Transverse colon (tissue), 4 donors: ENCODE measurements at regions not wholly inside any gene's neighbourhood (a gene's known extent, or its start where the extent isn't known, plus 50 kb on each side); places are given as distances from the start of the nearest gene placed in this dataset.

Source experiments
- EP300 ChIP-seq: sonication (generic); formaldehyde crosslinking; IDR thresholded peaks from one replicate; pipeline ENCODE4 v1.6.1; 2017; ENCODE audit warnings: antibody characterized with exemption, low read depth
- POLR2A ChIP-seq: fragments of 450-650 bp; IDR thresholded peaks from one replicate; pipeline ENCODE4 v1.6.1; 2016; ENCODE audit warnings: antibody characterized with exemption, mild to moderate bottlenecking, moderate library complexity
- POLR2AphosphoS5 ChIP-seq, 3 donors: sonication (generic); formaldehyde crosslinking; IDR thresholded peaks; one replicate each; pipeline ENCODE4 v1.6.1; 2016; ENCODE audit warnings: antibody characterized with exemption in 3 of 3
- TF ChIP-seq, protein P1 (sequence below), 5 experiments: fragments of 200-600 bp in 3 of 5; fragments of 450-650 bp in 2 of 5; sonication (generic) in 3 of 5; IDR thresholded peaks; 1 replicate in 2 of 5; 2 replicates in 3 of 5; pipeline ENCODE4 v1.5.1; 2016 to 2017; ENCODE audit warnings: antibody characterized with exemption in 5 of 5, inconsistent platforms in 3 of 5, mild to moderate bottlenecking in 2 of 5, moderate library complexity in 1 of 5

DNA sequence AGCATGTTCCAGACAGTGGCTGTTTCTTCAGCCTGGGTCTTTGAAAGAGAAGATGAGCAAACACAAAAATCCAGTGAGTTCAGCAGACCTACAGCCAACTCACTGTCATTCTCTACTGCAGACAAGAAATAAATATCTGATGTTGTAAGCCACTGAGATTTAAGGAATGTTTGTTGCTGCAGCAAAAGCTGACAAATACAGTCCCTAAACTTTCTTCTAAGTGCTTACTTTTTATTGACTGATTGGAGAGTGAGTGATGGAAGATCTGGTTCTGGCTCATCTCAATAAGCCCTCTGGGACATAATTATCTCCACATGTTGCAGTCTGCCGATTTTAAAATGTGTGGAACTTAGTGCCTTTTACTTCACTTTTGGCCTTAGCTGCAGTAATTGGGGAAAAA is 69.9 kb upstream of the LMNB1 start:
- TF ChIP-seq, protein P1, sequence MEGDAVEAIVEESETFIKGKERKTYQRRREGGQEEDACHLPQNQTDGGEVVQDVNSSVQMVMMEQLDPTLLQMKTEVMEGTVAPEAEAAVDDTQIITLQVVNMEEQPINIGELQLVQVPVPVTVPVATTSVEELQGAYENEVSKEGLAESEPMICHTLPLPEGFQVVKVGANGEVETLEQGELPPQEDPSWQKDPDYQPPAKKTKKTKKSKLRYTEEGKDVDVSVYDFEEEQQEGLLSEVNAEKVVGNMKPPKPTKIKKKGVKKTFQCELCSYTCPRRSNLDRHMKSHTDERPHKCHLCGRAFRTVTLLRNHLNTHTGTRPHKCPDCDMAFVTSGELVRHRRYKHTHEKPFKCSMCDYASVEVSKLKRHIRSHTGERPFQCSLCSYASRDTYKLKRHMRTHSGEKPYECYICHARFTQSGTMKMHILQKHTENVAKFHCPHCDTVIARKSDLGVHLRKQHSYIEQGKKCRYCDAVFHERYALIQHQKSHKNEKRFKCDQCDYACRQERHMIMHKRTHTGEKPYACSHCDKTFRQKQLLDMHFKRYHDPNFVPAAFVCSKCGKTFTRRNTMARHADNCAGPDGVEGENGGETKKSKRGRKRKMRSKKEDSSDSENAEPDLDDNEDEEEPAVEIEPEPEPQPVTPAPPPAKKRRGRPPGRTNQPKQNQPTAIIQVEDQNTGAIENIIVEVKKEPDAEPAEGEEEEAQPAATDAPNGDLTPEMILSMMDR (IDR thresholded peaks at IDR 0.05), result no peak
- TF ChIP-seq EP300 (no peak), POLR2A (no peak), POLR2AphosphoS5 (IDR thresholded peaks at IDR 0.05) (no peak)
